ENCODE measurements at regions not wholly inside any gene's neighbourhood (a gene's known extent, or its start where the extent isn't known, plus 50 kb on each side); places are given as distances from the start of the nearest gene placed in this dataset.

GRCh38 chr10:36669615-36670352 is 455.6 kb upstream of the ANKRD30A start:
- ATAC-seq (no peak), DNase-seq (no peak)
- Histone ChIP-seq H3K27me3 (ENCODE audit: control insufficient read depth, insufficient read depth) (no peaks in the 10 kb centered on the region), H3K9me3 (ENCODE audit: control insufficient read depth, low read length) (no peaks in the 10 kb centered on the region), H3K4me1 (ENCODE audit: control insufficient read depth, insufficient read depth, low read length) (no peaks in the 10 kb centered on the region), H3K4me3 (ENCODE audit: low read length) (no peak overlapping the region), H3K27ac (ENCODE audit: low read length) (no peak overlapping the region)
- WGBS: 34% methylated on average over 2 of the region's 2 CpGs
- intact Hi-C loops (cut with DNase I): no loop called here

GRCh38 chr10:36666451-36666850 is 458.9 kb upstream of the ANKRD30A start:
- no peak for DNase-seq
- H3K4me3 ChIP-seq (ENCODE audit: low read length): no peak overlapping the region
- ATAC-seq: no peak
- no peak overlapping the region for H3K27ac ChIP-seq (ENCODE audit: low read length)
- no peaks in the 10 kb centered on the region for H3K9me3 ChIP-seq (ENCODE audit: control insufficient read depth, low read length)
- no peaks in the 10 kb centered on the region for H3K4me1 ChIP-seq (ENCODE audit: control insufficient read depth, insufficient read depth, low read length)
- intact Hi-C loops (cut with DNase I): no loop called here
- no peaks in the 10 kb centered on the region for H3K27me3 ChIP-seq (ENCODE audit: control insufficient read depth, insufficient read depth)

GRCh38 chr10:36662571-36662970 is 462.8 kb upstream of the ANKRD30A start:
- 85% methylated on average over 4 of the region's 4 CpGs for WGBS
- DNase-seq (no peak), ATAC-seq (no peak)
- no peak overlapping the region for H3K4me3 ChIP-seq (ENCODE audit: low read length)
- intact Hi-C loops (cut with DNase I): no loop called here
- H3K27me3 ChIP-seq (ENCODE audit: control insufficient read depth, insufficient read depth): no peaks in the 10 kb centered on the region
- no peak overlapping the region for H3K27ac ChIP-seq (ENCODE audit: low read length)
- H3K4me1 ChIP-seq (ENCODE audit: control insufficient read depth, insufficient read depth, low read length): no peaks in the 10 kb centered on the region
- H3K9me3 ChIP-seq (ENCODE audit: control insufficient read depth, low read length): no peaks in the 10 kb centered on the region

DNA sequence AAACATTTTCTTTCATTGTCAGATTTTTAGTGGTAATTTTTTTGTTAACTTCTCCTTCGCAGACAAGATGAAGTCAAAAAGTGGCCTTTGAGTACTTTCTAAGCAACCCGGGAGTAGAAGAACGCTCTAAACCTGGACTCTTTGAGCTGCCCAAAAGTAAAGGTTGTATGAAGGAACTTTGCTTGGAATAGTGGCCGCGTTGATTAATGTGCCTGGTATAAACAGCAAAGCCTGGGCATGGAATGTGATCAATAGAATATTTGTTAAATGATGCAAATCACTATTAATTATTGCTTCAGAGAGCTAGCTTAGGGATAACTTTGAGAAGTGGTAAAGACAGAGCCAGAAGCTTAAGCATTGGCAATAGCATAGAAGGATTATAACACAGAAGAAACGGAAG is 475.1 kb upstream of the ANKRD30A start:
- Histone ChIP-seq H3K4me1 (ENCODE audit: control insufficient read depth, insufficient read depth, low read length) (no peaks in the 10 kb centered on the region), H3K4me3 (ENCODE audit: low read length) (no peak overlapping the region), H3K27ac (ENCODE audit: low read length) (no peak overlapping the region), H3K9me3 (ENCODE audit: control insufficient read depth, low read length) (no peaks in the 10 kb centered on the region), H3K27me3 (ENCODE audit: control insufficient read depth, insufficient read depth) (no peaks in the 10 kb centered on the region)
- DNase-seq (no peak), ATAC-seq (no peak)
- WGBS: 88% methylated on average over 6 of the region's 6 CpGs
- intact Hi-C loops (cut with DNase I): no loop called here

GRCh38 chr10:36647540-36647939 is 477.9 kb upstream of the ANKRD30A start:
- H3K4me1 ChIP-seq (ENCODE audit: control insufficient read depth, insufficient read depth, low read length): no peaks in the 10 kb centered on the region
- WGBS: 75% methylated on average over 10 of the region's 10 CpGs
- no peaks in the 10 kb centered on the region for H3K9me3 ChIP-seq (ENCODE audit: control insufficient read depth, low read length)
- DNase-seq: no peak
- H3K27ac ChIP-seq (ENCODE audit: low read length): no peak overlapping the region
- H3K4me3 ChIP-seq (ENCODE audit: low read length): no peak overlapping the region
- no peak for ATAC-seq
- intact Hi-C loops (cut with DNase I): no loop called here
- H3K27me3 ChIP-seq (ENCODE audit: control insufficient read depth, insufficient read depth): no peaks in the 10 kb centered on the region

DNA sequence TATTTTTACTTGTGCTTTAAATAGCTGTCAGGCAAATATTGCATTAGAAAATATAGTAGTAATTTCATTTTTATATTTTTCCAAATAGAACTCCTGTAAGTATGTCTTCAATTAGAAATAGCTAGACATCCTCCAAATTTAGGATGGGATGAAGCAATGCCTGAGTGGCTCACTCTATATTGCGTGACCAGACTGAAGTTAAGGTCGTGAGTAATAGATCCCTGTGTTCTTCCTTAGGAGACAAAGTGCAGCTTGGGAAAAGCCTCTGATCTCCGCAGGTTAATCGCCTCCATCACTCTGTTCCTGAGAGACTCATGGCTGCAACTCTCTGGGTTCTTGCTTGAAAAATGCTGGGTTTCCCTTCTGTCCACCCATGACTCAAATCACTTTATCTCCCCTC is 484.8 kb upstream of the ANKRD30A start:
- ATAC-seq (no peak), DNase-seq (no peak)
- no peaks in the 10 kb centered on the region for H3K27me3 ChIP-seq (ENCODE audit: control insufficient read depth, insufficient read depth)
- no peak overlapping the region for H3K27ac ChIP-seq (ENCODE audit: low read length)
- intact Hi-C loops (cut with DNase I): no loop called here
- H3K4me1 ChIP-seq (ENCODE audit: control insufficient read depth, insufficient read depth, low read length): no peaks in the 10 kb centered on the region
- WGBS: 96% methylated on average over 4 of the region's 4 CpGs
- no peak overlapping the region for H3K4me3 ChIP-seq (ENCODE audit: low read length)
- no peaks in the 10 kb centered on the region for H3K9me3 ChIP-seq (ENCODE audit: control insufficient read depth, low read length)

DNA sequence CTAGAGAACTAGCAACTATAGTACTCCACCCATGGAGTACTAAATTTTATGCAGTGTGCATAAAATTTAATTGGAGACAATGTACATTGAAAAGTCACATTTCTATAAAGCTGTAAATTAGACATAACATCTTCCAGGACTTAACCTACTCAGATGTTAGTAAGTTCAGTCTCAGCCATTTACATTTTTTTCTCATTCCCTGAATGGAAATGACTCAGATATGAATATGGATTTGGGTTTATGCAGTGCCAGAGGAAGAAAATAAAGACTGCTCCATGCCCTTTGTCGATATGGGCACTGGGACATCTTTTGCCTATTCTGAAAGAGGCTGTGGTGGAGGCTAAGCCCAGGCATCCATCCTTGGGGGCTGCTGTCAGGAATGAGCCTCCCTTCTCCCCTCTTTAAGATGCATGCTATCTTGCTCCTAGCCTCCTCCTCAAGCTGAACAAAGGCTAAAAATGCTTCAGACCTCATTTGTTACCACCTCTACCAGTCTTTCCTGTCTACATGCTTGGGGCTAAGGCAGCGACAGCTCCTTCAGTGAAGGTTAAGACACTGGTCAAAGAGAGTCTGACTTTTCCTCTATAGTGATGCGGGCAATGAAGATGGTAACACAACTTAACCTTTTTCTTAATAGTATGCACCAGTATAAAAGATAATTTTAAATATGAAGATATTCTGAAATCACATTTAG is 486.8 kb upstream of the ANKRD30A start:
- Histone ChIP-seq H3K27ac (ENCODE audit: low read length) (no peak overlapping the region), H3K4me1 (ENCODE audit: control insufficient read depth, insufficient read depth, low read length) (no peaks in the 10 kb centered on the region), H3K4me3 (ENCODE audit: low read length) (no peak overlapping the region), H3K9me3 (ENCODE audit: control insufficient read depth, low read length) (no peaks in the 10 kb centered on the region), H3K27me3 (ENCODE audit: control insufficient read depth, insufficient read depth) (no peaks in the 10 kb centered on the region)
- no peak for ATAC-seq
- 95% methylated on average over 3 of the region's 3 CpGs for WGBS
- DNase-seq: no peak
- intact Hi-C loops (cut with DNase I): no loop called here

DNA sequence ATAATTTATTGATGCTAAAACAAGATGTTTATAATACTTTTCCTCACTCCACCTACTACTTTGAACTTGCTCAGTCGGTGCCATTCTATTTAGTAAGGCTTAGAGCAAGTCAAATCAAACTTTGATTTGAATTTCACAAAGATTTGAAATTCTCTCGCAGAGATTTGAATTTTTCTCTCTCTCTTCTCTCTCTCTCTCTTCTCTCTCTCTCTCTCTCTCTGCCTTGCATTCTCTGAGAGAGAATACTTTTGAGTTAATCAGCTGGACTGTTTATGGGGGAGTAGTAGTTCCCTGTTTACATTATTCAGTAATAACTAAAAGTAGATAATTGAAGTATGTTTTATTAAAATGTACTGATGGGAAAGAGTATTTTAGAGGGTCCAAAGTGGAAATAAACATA is 488.5 kb upstream of the ANKRD30A start:
- ATAC-seq (no peak), DNase-seq (no peak)
- no peaks in the 10 kb centered on the region for H3K27me3 ChIP-seq (ENCODE audit: control insufficient read depth, insufficient read depth)
- no peaks in the 10 kb centered on the region for H3K9me3 ChIP-seq (ENCODE audit: control insufficient read depth, low read length)
- WGBS: 84% methylated on average over 2 of the region's 2 CpGs
- intact Hi-C loops (cut with DNase I): no loop called here
- no peaks in the 10 kb centered on the region for H3K4me1 ChIP-seq (ENCODE audit: control insufficient read depth, insufficient read depth, low read length)
- no peak overlapping the region for H3K4me3 ChIP-seq (ENCODE audit: low read length)
- no peak overlapping the region for H3K27ac ChIP-seq (ENCODE audit: low read length)

GRCh38 chr10:36636285-36636839 is 489.0 kb upstream of the ANKRD30A start:
- no peak overlapping the region for H3K4me3 ChIP-seq (ENCODE audit: low read length)
- 44% methylated on average over 1 of the region's 1 CpG for WGBS
- DNase-seq (no peak), ATAC-seq (no peak)
- H3K4me1 ChIP-seq (ENCODE audit: control insufficient read depth, insufficient read depth, low read length): no peaks in the 10 kb centered on the region
- intact Hi-C loops (cut with DNase I): no loop called here
- H3K27me3 ChIP-seq (ENCODE audit: control insufficient read depth, insufficient read depth): no peaks in the 10 kb centered on the region
- H3K9me3 ChIP-seq (ENCODE audit: control insufficient read depth, low read length): no peaks in the 10 kb centered on the region
- H3K27ac ChIP-seq (ENCODE audit: low read length): no peak overlapping the region

DNA sequence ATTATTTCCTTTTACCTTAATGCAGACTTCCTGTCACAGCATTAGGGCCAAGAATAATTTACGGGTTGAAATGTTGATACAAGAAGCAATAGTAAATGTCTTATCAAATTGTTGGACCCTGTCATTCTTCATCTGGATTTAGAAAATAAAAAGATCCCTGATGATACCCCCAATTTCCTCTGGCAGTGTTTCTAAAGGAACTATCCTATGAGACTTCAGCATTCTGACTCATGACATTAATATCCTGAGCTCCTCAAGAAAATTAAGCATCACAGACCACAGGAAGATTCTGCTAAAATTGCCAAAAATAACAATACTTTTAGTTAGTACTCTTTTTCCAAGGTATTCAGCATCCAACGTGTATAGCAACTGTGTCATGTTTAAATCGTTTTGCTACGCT is 490.5 kb upstream of the ANKRD30A start:
- Histone ChIP-seq H3K27ac (ENCODE audit: low read length) (no peak overlapping the region), H3K4me1 (ENCODE audit: control insufficient read depth, insufficient read depth, low read length) (no peaks in the 10 kb centered on the region), H3K27me3 (ENCODE audit: control insufficient read depth, insufficient read depth) (no peaks in the 10 kb centered on the region), H3K9me3 (ENCODE audit: control insufficient read depth, low read length) (no peaks in the 10 kb centered on the region), H3K4me3 (ENCODE audit: low read length) (no peak overlapping the region)
- WGBS: 44% methylated on average over 4 of the region's 4 CpGs
- DNase-seq: no peak
- intact Hi-C loops (cut with DNase I): no loop called here
- ATAC-seq: no peak

GRCh38 chr10:36630267-36630666 is 495.1 kb upstream of the ANKRD30A start:
- ATAC-seq (no peak), DNase-seq (no peak)
- H3K4me1 ChIP-seq (ENCODE audit: control insufficient read depth, insufficient read depth, low read length): no peaks in the 10 kb centered on the region
- H3K27ac ChIP-seq (ENCODE audit: low read length): no peak overlapping the region
- H3K27me3 ChIP-seq (ENCODE audit: control insufficient read depth, insufficient read depth): no peaks in the 10 kb centered on the region
- no peaks in the 10 kb centered on the region for H3K9me3 ChIP-seq (ENCODE audit: control insufficient read depth, low read length)
- intact Hi-C loops (cut with DNase I): no loop called here
- no peak overlapping the region for H3K4me3 ChIP-seq (ENCODE audit: low read length)
- 74% methylated on average over 3 of the region's 3 CpGs for WGBS
